ENCODE measurements at regions not wholly inside any gene's neighbourhood (a gene's known extent, or its start where the extent isn't known, plus 50 kb on each side); places are given as distances from the start of the nearest gene placed in this dataset.

DNA sequence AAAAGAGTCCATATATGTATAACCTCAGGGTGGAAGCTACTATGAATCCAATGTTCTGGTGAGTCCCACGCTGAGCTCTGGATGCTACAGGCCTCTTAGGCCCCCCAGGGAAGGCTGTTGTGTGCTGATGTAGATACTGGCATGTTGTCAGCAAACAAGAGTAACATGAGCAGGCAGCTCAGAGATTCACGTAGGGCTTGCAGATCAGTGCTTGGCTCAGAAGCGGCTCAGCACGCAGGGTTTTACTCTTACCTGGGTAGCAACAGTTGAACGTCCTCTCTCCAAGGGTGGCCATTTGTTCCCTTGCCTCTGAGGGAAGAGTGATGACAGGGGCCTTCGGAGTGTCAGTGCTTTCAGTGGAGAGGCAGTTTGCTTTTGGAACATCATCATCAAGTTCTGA is 93.4 kb downstream of the ZFP64 start:
- in situ Hi-C loops (cut with HindIII; ENCODE audit: low pct_unique_long_range_greater_than_20kb, low sequenced_read_pairs) = no loop called here
- DNase-seq (ENCODE audit: low read depth in 1 of 2, low spot score in 1 of 2) = no peak
- no peak for TF ChIP-seq JUND (IDR thresholded peaks at IDR 0.05; ENCODE audit: low read depth)

- TF ChIP-seq JUND (IDR thresholded peaks at IDR 0.05; ENCODE audit: low read depth) = no peak
- DNase-seq (ENCODE audit: low read depth in 1 of 2, low spot score in 1 of 2) = no peak
- in situ Hi-C loops (cut with HindIII; ENCODE audit: low pct_unique_long_range_greater_than_20kb, low sequenced_read_pairs) = no loop called here
These were observed 95.5 kb downstream of the ZFP64 start for GRCh38 chr20:52096117-52096516.

DNA sequence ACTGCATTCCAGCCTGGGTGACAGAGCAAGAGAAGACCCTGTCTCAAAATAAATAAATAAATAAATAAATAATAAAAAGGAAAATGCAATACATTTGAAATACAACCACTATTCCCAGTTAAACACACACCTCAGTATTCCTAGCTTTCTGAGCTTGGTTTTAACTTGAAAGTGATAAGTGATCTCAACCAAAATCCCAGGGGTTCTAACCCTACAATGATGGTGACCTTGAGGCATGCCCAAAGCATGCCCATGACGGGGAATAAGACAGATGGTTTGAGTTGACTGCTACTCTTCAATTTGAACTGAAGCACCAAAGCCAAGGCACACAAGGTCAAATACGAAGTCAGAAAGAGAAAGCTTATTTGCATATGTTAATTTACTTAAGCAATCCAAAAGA is 96.9 kb downstream of the ZFP64 start:
- TF ChIP-seq JUND (IDR thresholded peaks at IDR 0.05; ENCODE audit: low read depth) = no peak
- in situ Hi-C loops (cut with HindIII; ENCODE audit: low pct_unique_long_range_greater_than_20kb, low sequenced_read_pairs) = no loop called here
- no peak for DNase-seq (ENCODE audit: low read depth in 1 of 2, low spot score in 1 of 2)

DNA sequence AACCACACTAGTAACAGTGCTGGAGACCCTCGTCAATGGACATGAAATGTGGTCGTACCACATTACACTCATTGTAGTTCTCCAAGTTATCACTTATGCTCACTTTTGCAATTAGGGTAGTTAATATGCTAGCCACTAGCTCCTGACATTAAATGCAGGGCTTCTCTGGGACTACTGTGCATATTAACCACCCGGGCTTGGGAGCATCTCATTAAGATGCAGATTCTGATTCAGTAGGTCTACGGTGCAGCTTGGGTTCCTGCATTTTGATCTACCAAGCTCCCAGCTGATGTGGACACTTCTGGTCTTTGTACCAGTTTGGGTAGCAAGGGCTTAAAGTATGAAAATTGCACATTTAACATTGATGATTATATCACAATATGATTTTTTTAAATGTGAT is 98.0 kb downstream of the ZFP64 start:
- in situ Hi-C loops (cut with HindIII; ENCODE audit: low pct_unique_long_range_greater_than_20kb, low sequenced_read_pairs) = no loop called here
- TF ChIP-seq JUND (IDR thresholded peaks at IDR 0.05; ENCODE audit: low read depth) = no peak

DNA sequence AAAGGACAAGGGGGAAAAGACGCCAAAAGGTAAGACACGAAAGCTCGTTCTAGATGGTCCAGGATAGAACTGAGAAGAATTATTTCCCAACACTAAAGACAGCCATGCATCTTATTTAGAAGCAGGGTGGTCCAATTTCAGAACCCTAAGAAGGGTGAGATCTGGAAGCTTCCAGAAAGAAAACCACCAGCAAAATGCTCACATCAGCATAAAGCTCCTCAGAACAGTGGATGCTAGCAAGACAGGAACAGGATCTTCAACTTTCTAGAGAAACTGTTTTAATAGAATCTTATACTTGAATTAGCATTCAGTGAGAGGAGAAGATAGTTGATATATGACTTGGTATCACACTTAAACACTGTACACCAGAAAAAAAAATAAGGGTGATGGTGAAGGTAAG is 101.5 kb downstream of the ZFP64 start:
- TF ChIP-seq JUND (IDR thresholded peaks at IDR 0.05; ENCODE audit: low read depth) = no peak
- DNase-seq (ENCODE audit: low read depth in 1 of 2, low spot score in 1 of 2) = no peak
- in situ Hi-C loops (cut with HindIII; ENCODE audit: low pct_unique_long_range_greater_than_20kb, low sequenced_read_pairs) = no loop called here

More for the DNA sequence above, 98.0 kb downstream of the ZFP64 start:
- no peak for DNase-seq (ENCODE audit: low read depth in 1 of 2, low spot score in 1 of 2)

DNA sequence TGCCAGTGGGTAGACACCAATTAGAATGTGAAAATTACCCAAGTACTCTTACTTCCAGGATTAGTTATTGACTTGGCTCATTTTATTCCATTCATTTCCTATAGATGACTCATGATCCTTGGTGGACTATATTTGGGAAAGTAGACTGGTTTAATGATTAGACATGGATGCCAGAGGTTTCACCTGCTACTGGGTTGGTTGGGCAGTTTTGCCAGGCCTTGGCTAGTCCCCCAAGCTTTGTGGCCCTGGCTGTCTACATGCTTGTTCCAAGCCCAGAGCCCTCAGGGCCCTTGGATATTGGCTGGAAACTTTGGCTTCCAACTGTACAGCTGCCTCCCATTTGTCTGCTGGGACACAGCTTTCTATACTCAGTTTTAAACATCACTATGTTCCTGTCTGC is 104.1 kb downstream of the ZFP64 start:
- DNase-seq (ENCODE audit: low read depth in 1 of 2, low spot score in 1 of 2) = no peak
- no peak for TF ChIP-seq JUND (IDR thresholded peaks at IDR 0.05; ENCODE audit: low read depth)
- in situ Hi-C loops (cut with HindIII; ENCODE audit: low pct_unique_long_range_greater_than_20kb, low sequenced_read_pairs) = no loop called here

DNA sequence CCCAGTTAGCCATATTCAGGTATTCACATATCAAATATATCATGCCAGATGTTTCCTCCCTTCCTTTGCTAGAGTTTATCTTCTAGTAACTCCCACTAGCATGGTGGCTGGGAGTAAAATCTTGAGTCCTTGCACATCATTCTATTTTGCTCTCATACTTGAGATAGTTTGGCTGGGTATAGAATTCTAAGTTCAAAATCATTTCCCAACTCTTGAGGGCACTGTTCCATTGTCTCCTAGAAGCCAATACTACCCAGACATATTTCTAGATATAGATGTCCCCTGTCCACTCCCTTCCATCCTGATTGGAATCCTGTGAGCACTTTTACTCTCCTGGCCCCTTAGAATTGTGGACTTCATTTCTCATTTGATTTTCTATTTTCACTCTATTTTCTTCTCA is 104.7 kb downstream of the ZFP64 start:
- no peak for DNase-seq (ENCODE audit: low read depth in 1 of 2, low spot score in 1 of 2)
- in situ Hi-C loops (cut with HindIII; ENCODE audit: low pct_unique_long_range_greater_than_20kb, low sequenced_read_pairs) = no loop called here
- no peak for TF ChIP-seq JUND (IDR thresholded peaks at IDR 0.05; ENCODE audit: low read depth)

- no peak for TF ChIP-seq JUND (IDR thresholded peaks at IDR 0.05; ENCODE audit: low read depth)
- in situ Hi-C loops (cut with HindIII; ENCODE audit: low pct_unique_long_range_greater_than_20kb, low sequenced_read_pairs) = no loop called here
- DNase-seq (ENCODE audit: low read depth in 1 of 2, low spot score in 1 of 2) = no peak
These were observed 106.9 kb downstream of the ZFP64 start for GRCh38 chr20:52084727-52085126.

DNA sequence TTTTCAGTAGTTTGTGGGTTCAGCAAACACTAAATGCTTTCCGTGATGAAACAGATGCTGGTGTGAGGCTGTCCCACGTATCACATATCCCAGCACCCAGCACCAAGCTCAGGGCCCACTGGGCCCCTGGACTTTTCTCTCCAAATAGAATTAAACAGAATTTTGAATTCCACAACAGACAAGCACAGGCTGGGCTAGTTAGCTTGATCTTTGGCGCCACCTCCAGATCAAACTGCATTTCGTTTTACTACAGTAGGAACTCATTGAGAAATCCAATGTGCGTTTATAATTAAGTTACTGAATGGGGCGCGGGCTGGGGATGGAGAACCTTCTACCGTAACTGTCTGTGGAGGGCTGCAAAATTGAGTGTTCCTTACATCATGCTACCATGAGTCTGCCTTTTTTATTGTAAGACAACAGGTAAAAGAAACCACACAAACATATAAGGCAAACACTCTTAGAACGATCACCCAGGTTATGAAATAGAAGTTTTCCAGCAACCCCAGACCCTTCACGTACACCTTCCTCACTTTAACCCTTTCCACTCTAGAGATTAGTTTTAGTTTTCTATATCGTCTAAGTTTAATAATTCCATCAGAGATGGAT is 107.8 kb downstream of the ZFP64 start:
- TF ChIP-seq JUND (IDR thresholded peaks at IDR 0.05; ENCODE audit: low read depth) = no peak
- in situ Hi-C loops (cut with HindIII; ENCODE audit: low pct_unique_long_range_greater_than_20kb, low sequenced_read_pairs) = no loop called here
- peak; percentile 78 to 91 for DNase-seq (ENCODE audit: low read depth in 1 of 2, low spot score in 1 of 2)

GRCh38 chr20:52082612-52083011 is 109.0 kb downstream of the ZFP64 start:
- in situ Hi-C loops (cut with HindIII; ENCODE audit: low pct_unique_long_range_greater_than_20kb, low sequenced_read_pairs) = no loop called here
- DNase-seq (ENCODE audit: low read depth in 1 of 2, low spot score in 1 of 2) = no peak
- no peak for TF ChIP-seq JUND (IDR thresholded peaks at IDR 0.05; ENCODE audit: low read depth)

GRCh38 chr20:52081791-52082190 is 109.8 kb downstream of the ZFP64 start:
- in situ Hi-C loops (cut with HindIII; ENCODE audit: low pct_unique_long_range_greater_than_20kb, low sequenced_read_pairs) = no loop called here
- no peak for DNase-seq (ENCODE audit: low read depth in 1 of 2, low spot score in 1 of 2)
- no peak for TF ChIP-seq JUND (IDR thresholded peaks at IDR 0.05; ENCODE audit: low read depth)

DNA sequence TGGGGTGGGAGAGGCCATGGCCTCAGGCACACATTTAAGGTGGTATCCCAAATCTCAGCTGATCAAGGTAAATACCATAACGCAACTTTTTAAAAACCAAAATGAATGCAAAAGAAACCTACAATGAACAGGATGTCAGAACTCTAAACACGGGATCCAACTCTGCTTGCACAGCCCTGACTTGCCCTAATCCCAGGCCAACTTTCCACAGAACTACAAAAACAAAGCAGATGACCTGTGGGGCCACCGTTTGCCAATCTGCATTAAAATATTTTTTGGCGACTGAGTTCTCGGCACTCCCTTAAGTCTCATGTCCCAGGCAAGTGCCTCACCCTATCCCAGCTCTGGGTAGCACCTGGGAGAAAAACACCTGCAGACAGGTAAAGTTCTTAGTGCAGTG is 110.5 kb downstream of the ZFP64 start:
- no peak for TF ChIP-seq JUND (IDR thresholded peaks at IDR 0.05; ENCODE audit: low read depth)
- DNase-seq (ENCODE audit: low read depth in 1 of 2, low spot score in 1 of 2) = no peak
- in situ Hi-C loops (cut with HindIII; ENCODE audit: low pct_unique_long_range_greater_than_20kb, low sequenced_read_pairs) = no loop called here

DNA sequence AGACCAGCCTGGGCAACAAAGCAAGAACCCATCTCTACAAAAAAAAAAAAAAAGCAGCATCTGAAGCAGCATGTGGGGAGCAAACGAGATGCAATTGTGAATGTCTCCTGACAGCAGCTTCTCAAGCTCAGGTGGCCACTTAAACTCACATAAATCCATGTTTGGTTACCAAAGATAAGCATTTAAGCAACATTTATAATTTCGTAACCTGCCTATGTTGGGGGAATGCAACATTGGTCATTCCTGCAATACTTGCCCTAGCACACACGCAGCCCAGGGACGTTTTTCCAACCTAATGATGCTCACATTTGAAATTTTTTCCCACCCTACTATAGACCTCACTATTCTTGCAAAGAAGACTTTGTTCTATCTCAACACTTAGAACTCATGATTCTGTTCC is 113.3 kb downstream of the ZFP64 start:
- DNase-seq (ENCODE audit: low read depth in 1 of 2, low spot score in 1 of 2) = no peak
- no peak for TF ChIP-seq JUND (IDR thresholded peaks at IDR 0.05; ENCODE audit: low read depth)
- in situ Hi-C loops (cut with HindIII; ENCODE audit: low pct_unique_long_range_greater_than_20kb, low sequenced_read_pairs) = no loop called here

GRCh38 chr20:52076164-52076563 is 115.4 kb downstream of the ZFP64 start:
- in situ Hi-C loops (cut with HindIII; ENCODE audit: low pct_unique_long_range_greater_than_20kb, low sequenced_read_pairs) = no loop called here
- no peak for TF ChIP-seq JUND (IDR thresholded peaks at IDR 0.05; ENCODE audit: low read depth)
- DNase-seq (ENCODE audit: low read depth in 1 of 2, low spot score in 1 of 2) = peak in 1 of 2 experiments; percentile 51
